ENCODE measurements at regions not wholly inside any gene's neighbourhood (a gene's known extent, or its start where the extent isn't known, plus 50 kb on each side); places are given as distances from the start of the nearest gene placed in this dataset.
"Not testable (repeated sequence)": the region's sequence is repeated elsewhere in the genome, so short reads cannot be mapped to it uniquely, and the experiment has no call there.

- BruUV-seq (replicated peaks); H3K4me3 ChIP-seq; H3K79me2 ChIP-seq (ENCODE audit: control insufficient read depth, insufficient read depth, low read length); intact Hi-C loops (cut with micrococcal nuclease; ENCODE audit: unreplicated experiment); H3K9me3 ChIP-seq (replicated peaks; ENCODE audit: control insufficient read depth, insufficient read depth, low read length); H4K20me1 ChIP-seq (ENCODE audit: control insufficient read depth, insufficient read depth); RAD21 ChIA-PET (ENCODE audit: unreplicated experiment); CTCF ChIA-PET; FAIRE-seq; in situ Hi-C loops (cut with MboI); H3K36me3 ChIP-seq (ENCODE audit: control insufficient read depth in 2 of 2, insufficient read depth in 2 of 2, low read length in 1 of 2); H2AFZ ChIP-seq (ENCODE audit: control insufficient read depth, low read depth, low read length); POLR2A ChIA-PET; SMC1A ChIA-PET (ENCODE audit: uncharacterized antibody, unreplicated experiment); H3K4me1 ChIP-seq (ENCODE audit: control insufficient read depth, insufficient read depth, low read length); H3K27me3 ChIP-seq (replicated peaks in 1 of 2; ENCODE audit: control insufficient read depth in 2 of 2, insufficient read depth in 2 of 2, low read length in 1 of 2); DNase-seq (ENCODE audit: low read depth, low spot score); ATAC-seq; H3K27ac ChIP-seq (ENCODE audit: control insufficient read depth, insufficient read depth); H3K9ac ChIP-seq (ENCODE audit: control insufficient read depth, insufficient read depth, low read length); H3K4me2 ChIP-seq (ENCODE audit: control insufficient read depth, insufficient read depth): not testable (repeated sequence)
- no CpG with 5 or more reads among the region's 1 CpG for WGBS (ENCODE audit: insufficient coverage, insufficient replicate concordance, low lambda C conversion rate, missing lambda C conversion rate)
Measured at GRCh38 chr1:149352205-149352604, 122.6 kb upstream of the NBPF19 start.

GRCh38 chr1:149354579-149354978, 120.3 kb upstream of the NBPF19 start:
- H3K36me3 ChIP-seq (ENCODE audit: control insufficient read depth in 2 of 2, insufficient read depth in 2 of 2, low read length in 1 of 2); H3K4me1 ChIP-seq (ENCODE audit: control insufficient read depth, insufficient read depth, low read length); H3K9ac ChIP-seq (ENCODE audit: control insufficient read depth, insufficient read depth, low read length); in situ Hi-C loops (cut with MboI); BruUV-seq (replicated peaks); SMC1A ChIA-PET (ENCODE audit: uncharacterized antibody, unreplicated experiment); H3K27ac ChIP-seq (ENCODE audit: control insufficient read depth, insufficient read depth); CTCF ChIA-PET; H3K9me3 ChIP-seq (replicated peaks; ENCODE audit: control insufficient read depth, insufficient read depth, low read length); ATAC-seq; H3K4me2 ChIP-seq (ENCODE audit: control insufficient read depth, insufficient read depth); H2AFZ ChIP-seq (ENCODE audit: control insufficient read depth, low read depth, low read length); DNase-seq (ENCODE audit: low read depth, low spot score); H3K79me2 ChIP-seq (ENCODE audit: control insufficient read depth, insufficient read depth, low read length); RAD21 ChIA-PET (ENCODE audit: unreplicated experiment); FAIRE-seq; H3K4me3 ChIP-seq; H3K27me3 ChIP-seq (replicated peaks in 1 of 2; ENCODE audit: control insufficient read depth in 2 of 2, insufficient read depth in 2 of 2, low read length in 1 of 2); intact Hi-C loops (cut with micrococcal nuclease; ENCODE audit: unreplicated experiment); POLR2A ChIA-PET; H4K20me1 ChIP-seq (ENCODE audit: control insufficient read depth, insufficient read depth): not testable (repeated sequence)
- no CpG with 5 or more reads among the region's 2 CpGs for WGBS (ENCODE audit: insufficient coverage, insufficient replicate concordance, low lambda C conversion rate, missing lambda C conversion rate)

GRCh38 chr1:149355748-149356147, 119.1 kb upstream of the NBPF19 start:
- H2AFZ ChIP-seq (ENCODE audit: control insufficient read depth, low read depth, low read length); H3K4me3 ChIP-seq; intact Hi-C loops (cut with micrococcal nuclease; ENCODE audit: unreplicated experiment); in situ Hi-C loops (cut with MboI); H3K9me3 ChIP-seq (replicated peaks; ENCODE audit: control insufficient read depth, insufficient read depth, low read length); H3K36me3 ChIP-seq (ENCODE audit: control insufficient read depth in 2 of 2, insufficient read depth in 2 of 2, low read length in 1 of 2); FAIRE-seq; H3K27me3 ChIP-seq (replicated peaks in 1 of 2; ENCODE audit: control insufficient read depth in 2 of 2, insufficient read depth in 2 of 2, low read length in 1 of 2); H4K20me1 ChIP-seq (ENCODE audit: control insufficient read depth, insufficient read depth); POLR2A ChIA-PET; H3K79me2 ChIP-seq (ENCODE audit: control insufficient read depth, insufficient read depth, low read length); H3K4me2 ChIP-seq (ENCODE audit: control insufficient read depth, insufficient read depth); BruUV-seq (replicated peaks); RAD21 ChIA-PET (ENCODE audit: unreplicated experiment); H3K27ac ChIP-seq (ENCODE audit: control insufficient read depth, insufficient read depth); H3K4me1 ChIP-seq (ENCODE audit: control insufficient read depth, insufficient read depth, low read length); SMC1A ChIA-PET (ENCODE audit: uncharacterized antibody, unreplicated experiment); H3K9ac ChIP-seq (ENCODE audit: control insufficient read depth, insufficient read depth, low read length); ATAC-seq; DNase-seq (ENCODE audit: low read depth, low spot score); CTCF ChIA-PET: not testable (repeated sequence)
- WGBS (ENCODE audit: insufficient coverage, insufficient replicate concordance, low lambda C conversion rate, missing lambda C conversion rate) = no CpG with 5 or more reads among the region's 1 CpG

GRCh38 chr1:149356152-149356551, 118.7 kb upstream of the NBPF19 start:
- H3K4me2 ChIP-seq (ENCODE audit: control insufficient read depth, insufficient read depth); RAD21 ChIA-PET (ENCODE audit: unreplicated experiment); H3K9ac ChIP-seq (ENCODE audit: control insufficient read depth, insufficient read depth, low read length); H3K9me3 ChIP-seq (replicated peaks; ENCODE audit: control insufficient read depth, insufficient read depth, low read length); H3K79me2 ChIP-seq (ENCODE audit: control insufficient read depth, insufficient read depth, low read length); CTCF ChIA-PET; H3K4me1 ChIP-seq (ENCODE audit: control insufficient read depth, insufficient read depth, low read length); in situ Hi-C loops (cut with MboI); POLR2A ChIA-PET; H2AFZ ChIP-seq (ENCODE audit: control insufficient read depth, low read depth, low read length); H3K27ac ChIP-seq (ENCODE audit: control insufficient read depth, insufficient read depth); DNase-seq (ENCODE audit: low read depth, low spot score); intact Hi-C loops (cut with micrococcal nuclease; ENCODE audit: unreplicated experiment); H3K27me3 ChIP-seq (replicated peaks in 1 of 2; ENCODE audit: control insufficient read depth in 2 of 2, insufficient read depth in 2 of 2, low read length in 1 of 2); H3K36me3 ChIP-seq (ENCODE audit: control insufficient read depth in 2 of 2, insufficient read depth in 2 of 2, low read length in 1 of 2); SMC1A ChIA-PET (ENCODE audit: uncharacterized antibody, unreplicated experiment); ATAC-seq; H3K4me3 ChIP-seq; H4K20me1 ChIP-seq (ENCODE audit: control insufficient read depth, insufficient read depth); FAIRE-seq; BruUV-seq (replicated peaks): not testable (repeated sequence)
- WGBS (ENCODE audit: insufficient coverage, insufficient replicate concordance, low lambda C conversion rate, missing lambda C conversion rate) = no CpG with 5 or more reads among the region's 4 CpGs

All from GM12878 (cell line).